22Rv1 (cell line): ENCODE measurements at regions not wholly inside any gene's neighbourhood (a gene's known extent, or its start where the extent isn't known, plus 50 kb on each side); places are given as distances from the start of the nearest gene placed in this dataset.
A peak's percentile ranks its signal among the peaks of the same experiment; 100 is the strongest.

Source experiments
- H3K27ac ChIP-seq: fragments of 450-650 bp; 2 replicates; pipeline ENCODE4 v1.5.1; 2017
- CTCF ChIP-seq: fragments of 450-650 bp; IDR thresholded peaks from 2 replicates; pipeline ENCODE4 v1.5.1; 2017; ENCODE audit warnings: mild to moderate bottlenecking
- ZFX ChIP-seq: fragments of 450-650 bp; IDR thresholded peaks from 2 replicates; pipeline ENCODE4 v1.6.1; 2017; ENCODE audit warnings: antibody characterized with exemption, borderline replicate concordance

DNA sequence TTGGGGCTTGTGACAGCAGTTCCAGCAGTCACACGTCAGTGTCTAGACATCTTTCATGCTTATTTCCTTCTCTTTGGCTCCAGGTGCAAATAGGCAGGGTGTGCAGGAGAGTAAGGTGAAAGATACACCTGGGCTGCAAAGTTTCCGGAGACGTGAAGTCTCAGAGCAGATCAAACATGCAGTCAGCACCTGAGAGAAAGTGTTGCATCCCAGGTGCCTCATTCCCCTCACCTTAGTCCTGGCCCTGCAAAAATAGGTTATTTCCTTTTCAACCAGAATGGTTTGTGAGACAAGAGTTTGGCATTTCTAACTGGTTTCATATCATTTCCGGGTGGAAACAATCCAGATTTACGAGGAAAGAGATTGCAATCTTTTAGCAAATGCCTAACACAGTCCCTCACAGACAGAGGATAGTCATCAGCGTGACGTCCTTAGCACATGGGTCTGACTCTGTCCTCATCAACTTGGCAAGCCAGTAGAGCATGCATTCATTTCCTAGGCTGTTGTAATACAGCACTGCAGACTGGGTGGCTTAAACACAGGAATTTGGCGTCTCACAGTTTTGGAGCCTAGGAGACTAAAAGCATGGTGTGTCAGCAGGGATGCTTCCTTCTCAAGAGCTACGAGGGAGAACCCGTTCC, 58.2 kb upstream of the ARRDC4 start:
- TF ChIP-seq CTCF, result no peak
- TF ChIP-seq ZFX, result no peak
- no peak overlapping the region for H3K27ac ChIP-seq

- TF ChIP-seq ZFX (no peak), CTCF (no peak)
- no peak overlapping the region for H3K27ac ChIP-seq
Measured at GRCh38 chr15:97903560-97903959, 56.9 kb upstream of the ARRDC4 start.

DNA sequence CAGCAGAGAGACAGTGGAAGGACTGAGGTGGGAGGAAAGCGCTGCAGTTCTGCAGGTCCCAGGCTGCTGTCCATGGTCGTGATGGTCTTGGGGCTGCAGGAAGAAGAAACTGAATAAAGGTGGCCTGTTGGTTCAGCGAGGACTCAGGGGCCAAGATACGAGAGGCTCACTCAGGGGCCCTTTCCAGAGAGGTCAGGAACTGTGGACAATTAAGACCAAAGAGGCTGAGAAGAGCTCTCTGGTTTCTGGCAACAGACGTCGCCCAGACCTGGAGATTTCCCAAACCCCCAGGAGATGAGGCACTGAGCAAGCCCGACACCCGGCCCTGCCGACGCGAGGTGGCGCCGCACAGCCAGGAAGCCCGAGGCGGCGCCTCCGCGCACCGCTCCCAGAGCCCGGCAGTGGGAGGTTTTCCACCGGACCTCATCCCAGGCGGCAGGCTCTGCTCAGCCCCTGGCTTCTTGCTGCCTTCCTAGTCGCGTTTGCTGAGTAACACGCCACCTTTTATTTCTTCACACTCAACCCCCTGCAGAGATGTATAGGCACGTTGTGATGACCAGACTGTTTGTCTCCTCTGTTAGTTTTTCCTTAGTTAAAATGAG, 56.4 kb upstream of the ARRDC4 start:
- peak; percentile 91 for TF ChIP-seq CTCF
- no peak for TF ChIP-seq ZFX
- H3K27ac ChIP-seq, result no peak overlapping the region

DNA sequence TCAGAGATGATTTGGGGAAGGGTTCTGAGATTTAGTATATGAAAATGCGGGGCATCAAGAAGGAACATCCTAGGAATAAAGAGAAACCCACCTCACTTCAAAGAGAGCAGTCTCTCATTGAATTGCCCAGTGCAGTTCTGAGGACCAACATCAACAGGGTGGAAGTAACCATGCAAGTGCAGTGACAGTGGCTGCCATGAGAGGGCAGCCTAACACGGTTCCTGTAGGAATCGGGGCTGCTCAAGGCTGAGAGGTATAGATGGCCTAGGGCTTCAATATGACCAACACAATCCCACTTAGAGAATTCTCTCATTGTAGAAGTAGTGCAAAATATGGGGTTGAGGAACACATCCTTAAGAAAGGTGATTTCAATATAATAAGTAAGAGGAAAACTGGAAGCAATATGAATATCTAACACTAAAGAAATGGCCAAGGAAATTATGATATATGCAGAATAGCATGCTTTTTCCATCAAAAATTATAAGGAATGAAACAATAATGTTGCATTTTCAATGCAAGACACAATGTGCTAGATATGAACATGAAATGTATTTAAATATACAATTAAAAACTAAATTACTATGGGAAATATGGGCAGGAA, 51.1 kb upstream of the ARRDC4 start:
- no peak overlapping the region for H3K27ac ChIP-seq
- peak; percentile 92 for TF ChIP-seq CTCF
- TF ChIP-seq ZFX, result no peak
